Neuronal stem cell (in vitro differentiated cells): ENCODE measurements at regions not wholly inside any gene's neighbourhood (a gene's known extent, or its start where the extent isn't known, plus 50 kb on each side); places are given as distances from the start of the nearest gene placed in this dataset.

Source experiments
- DNase-seq: peaks from one replicate; pipeline ENCODE4 v3.0.0-alpha.2; 2013; ENCODE audit warnings: low spot score
- H2AFZ ChIP-seq: one replicate; pipeline ENCODE4 v1.6.1; 2013; ENCODE audit warnings: mild to moderate bottlenecking, low read length, inconsistent platforms
- H2AK5ac ChIP-seq: 2 replicates; pipeline ENCODE4 v1.6.1; 2013; ENCODE audit warnings: low read depth, mild to moderate bottlenecking, inconsistent platforms, low read length, moderate library complexity, mixed read lengths
- H2BK120ac ChIP-seq: 2 replicates; pipeline ENCODE4 v1.6.1; 2013; ENCODE audit warnings: low read depth, mild to moderate bottlenecking, inconsistent platforms, low read length, moderate library complexity, mixed read lengths
- H2BK12ac ChIP-seq: one replicate; pipeline ENCODE4 v1.6.1; 2013; ENCODE audit warnings: low read length, inconsistent platforms
- H2BK15ac ChIP-seq: 2 replicates; pipeline ENCODE4 v1.6.1; 2013; ENCODE audit warnings: mild to moderate bottlenecking, low read length, inconsistent platforms, mixed read lengths
- H2BK5ac ChIP-seq: one replicate; pipeline ENCODE4 v1.6.1; 2013; ENCODE audit warnings: inconsistent platforms, mild to moderate bottlenecking, low read length, moderate library complexity
- H3K14ac ChIP-seq: one replicate; pipeline ENCODE4 v1.6.1; 2013; ENCODE audit warnings: low read length, inconsistent platforms
- H3K18ac ChIP-seq: 2 replicates; pipeline ENCODE4 v1.6.1; 2013; ENCODE audit warnings: low read length, inconsistent platforms
- H3K23ac ChIP-seq: 2 replicates; pipeline ENCODE4 v1.6.1; 2013; ENCODE audit warnings: low read depth, mild to moderate bottlenecking, mixed read lengths, low read length, inconsistent platforms; ENCODE audit not compliant: poor library complexity
- H3K27ac ChIP-seq: replicated peaks from 3 replicates; pipeline ENCODE4 v1.5.1; 2013; ENCODE audit warnings: low read length, inconsistent platforms
- H3K27me3 ChIP-seq, 3 experiments: 2 replicates each; pipeline ENCODE4 v1.6.1; 2013; ENCODE audit warnings: low read length in 3 of 3, mild to moderate bottlenecking in 2 of 3, inconsistent platforms in 1 of 3, low read depth in 1 of 3, mixed read lengths in 1 of 3, moderate library complexity in 1 of 3; ENCODE audit not compliant: control insufficient read depth in 3 of 3, insufficient read depth in 3 of 3
- H3K36me3 ChIP-seq, 2 donors: replicated peaks in 1 of 2; 2 replicates each; pipeline ENCODE4 v1.6.1; 2013; ENCODE audit warnings: low read length in 2 of 2; ENCODE audit not compliant: control insufficient read depth in 2 of 2, insufficient read depth in 2 of 2
- H3K4ac ChIP-seq: 2 replicates; pipeline ENCODE4 v1.6.1; 2013; ENCODE audit warnings: inconsistent platforms, mild to moderate bottlenecking, low read length, moderate library complexity
- H3K4me1 ChIP-seq, 2 donors: 1 replicate in 1 of 2; 2 replicates in 1 of 2; pipeline ENCODE4 v1.6.1; 2013; ENCODE audit warnings: low read length in 2 of 2, low read depth in 1 of 2; ENCODE audit not compliant: control insufficient read depth in 2 of 2, insufficient read depth in 1 of 2
- H3K4me2 ChIP-seq: one replicate; pipeline ENCODE4 v1.6.1; 2013; ENCODE audit warnings: mild to moderate bottlenecking, low read length, inconsistent platforms; ENCODE audit not compliant: insufficient read depth, poor library complexity, severe bottlenecking
- H3K4me3 ChIP-seq, 2 donors: 2 replicates each; pipeline ENCODE4 v1.5.1; 2013; ENCODE audit warnings: low read length in 2 of 2, mild to moderate bottlenecking in 2 of 2, inconsistent platforms in 1 of 2, moderate library complexity in 1 of 2
- H3K79me1 ChIP-seq: one replicate; pipeline ENCODE4 v1.6.1; 2013; ENCODE audit warnings: low read depth, mild to moderate bottlenecking, inconsistent platforms, low read length, moderate library complexity
- H3K9ac ChIP-seq: one replicate; pipeline ENCODE4 v1.6.1; 2013; ENCODE audit warnings: mild to moderate bottlenecking, low read depth, low read length, inconsistent platforms; ENCODE audit not compliant: poor library complexity
- H3K9me3 ChIP-seq, 2 donors: replicated peaks in 1 of 2; 2 replicates each; pipeline versions ENCODE3 to v1.6.1; 2013; ENCODE audit warnings: low read length in 2 of 2, mild to moderate bottlenecking in 2 of 2, inconsistent platforms in 1 of 2, low read depth in 1 of 2, mixed read lengths in 1 of 2, moderate library complexity in 1 of 2; ENCODE audit not compliant: control insufficient read depth in 2 of 2, insufficient read depth in 1 of 2
- H4K8ac ChIP-seq: one replicate; pipeline ENCODE4 v1.6.1; 2013; ENCODE audit warnings: low read depth, mild to moderate bottlenecking, inconsistent platforms, low read length, moderate library complexity
- H4K91ac ChIP-seq: one replicate; pipeline ENCODE4 v1.6.1; 2013; ENCODE audit warnings: low read length, low read depth, mild to moderate bottlenecking, inconsistent platforms; ENCODE audit not compliant: poor library complexity
- WGBS, 2 donors: extraction: QIAGEN DNeasy Blood & Tissue Kit; methylation state at CpG; one replicate each; pipeline ENCODE4 v1.1.7; 2013; ENCODE audit warnings: missing lambda C conversion rate in 2 of 2, mixed read lengths in 1 of 2; ENCODE audit not compliant: insufficient read length in 2 of 2, insufficient replicate concordance in 1 of 2; ENCODE audit errors: extremely low coverage in 2 of 2; 5-methylcytosine and 5-hydroxymethylcytosine counted together

DNA sequence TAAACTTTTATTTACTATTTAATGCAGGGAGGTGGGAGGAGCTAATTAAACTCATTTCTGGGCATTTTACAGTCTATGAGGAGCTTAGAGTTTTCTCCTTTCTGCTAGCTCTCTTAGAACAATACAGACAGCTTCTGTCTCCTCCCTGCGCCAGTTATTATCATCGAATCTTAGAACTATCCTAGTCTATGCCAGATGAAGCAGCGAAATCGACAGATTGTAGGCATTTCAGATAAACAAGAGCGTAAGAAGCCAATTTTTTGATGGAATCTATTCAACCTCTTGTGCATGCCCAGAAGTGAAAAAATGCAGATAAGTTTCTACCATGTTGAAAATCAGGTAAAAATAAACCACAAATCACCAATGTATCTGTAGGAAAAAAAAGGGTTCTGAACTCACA, 297.1 kb downstream of the KLF12 start:
- Histone ChIP-seq H3K14ac (no peak overlapping the region), H4K91ac (no peak overlapping the region), H3K18ac (no peak overlapping the region), H3K4me2 (no peak overlapping the region), H2BK12ac (no peak overlapping the region), H3K9me3 (no peaks in the 10 kb centered on the region), H4K8ac (no peak overlapping the region), H2BK120ac (no peak overlapping the region), H3K4ac (no peak overlapping the region), H3K4me1 (peaks cover 6 to 7% of the 10 kb centered on the region in 2 donors), H2BK5ac (no peak overlapping the region), H3K4me3 (no peak overlapping the region), H3K27me3 (no peaks in the 10 kb centered on the region), H2BK15ac (no peak overlapping the region), H3K23ac (no peak overlapping the region), H3K9ac (no peak overlapping the region), H3K27ac (no peak overlapping the region), H3K79me1 (no peaks in the 10 kb centered on the region), H3K36me3 (no peaks in the 10 kb centered on the region), H2AFZ (no peak overlapping the region), H2AK5ac (no peak overlapping the region)
- WGBS, 2 donors, result no CpG with 5 or more reads among the region's 5 CpGs
- DNase-seq, result no peak

DNA sequence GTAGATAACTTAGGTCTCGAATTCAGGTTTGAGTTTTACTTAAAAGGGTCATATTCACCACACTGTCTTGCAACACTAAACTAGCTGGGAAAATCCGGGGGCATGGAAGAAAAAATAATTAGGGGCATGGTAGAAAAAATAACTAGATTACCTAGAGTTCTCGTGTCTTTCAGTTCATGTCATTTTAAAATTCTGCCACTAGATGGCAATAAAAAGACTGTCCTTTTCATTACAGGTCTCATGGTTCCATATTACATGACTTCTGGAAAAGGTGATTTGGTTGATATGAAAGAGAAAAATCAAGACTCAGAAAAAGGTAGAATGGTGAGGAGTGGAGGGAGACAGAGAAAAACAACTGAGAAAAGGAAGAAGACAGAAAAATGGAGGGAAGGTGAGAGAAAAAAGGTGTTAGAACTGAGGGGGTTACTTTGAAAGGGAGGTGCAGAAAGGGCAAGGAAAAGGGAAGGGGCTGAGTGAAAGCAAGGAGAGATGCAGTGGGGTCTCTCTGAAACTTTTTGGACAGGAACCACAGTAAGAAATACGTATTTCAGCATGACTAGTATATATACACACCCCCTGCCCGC, 299.0 kb downstream of the KLF12 start:
- peak; percentile 44 for DNase-seq
- no peak overlapping the region for H3K4me2 ChIP-seq
- no peaks in the 10 kb centered on the region for H3K36me3 ChIP-seq
- no peak overlapping the region for H3K9ac ChIP-seq
- H3K9me3 ChIP-seq, result no peaks in the 10 kb centered on the region
- H4K91ac ChIP-seq, result no peak overlapping the region
- H2BK120ac ChIP-seq, result no peak overlapping the region
- no peak overlapping the region for H3K23ac ChIP-seq
- no peak overlapping the region for H2BK5ac ChIP-seq
- H3K27me3 ChIP-seq, result no peaks in the 10 kb centered on the region
- H3K27ac ChIP-seq, result no peak overlapping the region
- no peak overlapping the region for H3K18ac ChIP-seq
- H2BK15ac ChIP-seq, result no peak overlapping the region
- H3K79me1 ChIP-seq, result no peaks in the 10 kb centered on the region
- no peak overlapping the region for H2AK5ac ChIP-seq
- H3K14ac ChIP-seq, result no peak overlapping the region
- no CpG with 5 or more reads among the region's 5 CpGs for WGBS, 2 donors
- no peak overlapping the region for H3K4ac ChIP-seq
- no peak overlapping the region for H4K8ac ChIP-seq
- no peak overlapping the region for H3K4me3 ChIP-seq
- H3K4me1 ChIP-seq, result peaks cover 7 to 10% of the 10 kb centered on the region in 2 donors
- no peak overlapping the region for H2AFZ ChIP-seq
- H2BK12ac ChIP-seq, result no peak overlapping the region

DNA sequence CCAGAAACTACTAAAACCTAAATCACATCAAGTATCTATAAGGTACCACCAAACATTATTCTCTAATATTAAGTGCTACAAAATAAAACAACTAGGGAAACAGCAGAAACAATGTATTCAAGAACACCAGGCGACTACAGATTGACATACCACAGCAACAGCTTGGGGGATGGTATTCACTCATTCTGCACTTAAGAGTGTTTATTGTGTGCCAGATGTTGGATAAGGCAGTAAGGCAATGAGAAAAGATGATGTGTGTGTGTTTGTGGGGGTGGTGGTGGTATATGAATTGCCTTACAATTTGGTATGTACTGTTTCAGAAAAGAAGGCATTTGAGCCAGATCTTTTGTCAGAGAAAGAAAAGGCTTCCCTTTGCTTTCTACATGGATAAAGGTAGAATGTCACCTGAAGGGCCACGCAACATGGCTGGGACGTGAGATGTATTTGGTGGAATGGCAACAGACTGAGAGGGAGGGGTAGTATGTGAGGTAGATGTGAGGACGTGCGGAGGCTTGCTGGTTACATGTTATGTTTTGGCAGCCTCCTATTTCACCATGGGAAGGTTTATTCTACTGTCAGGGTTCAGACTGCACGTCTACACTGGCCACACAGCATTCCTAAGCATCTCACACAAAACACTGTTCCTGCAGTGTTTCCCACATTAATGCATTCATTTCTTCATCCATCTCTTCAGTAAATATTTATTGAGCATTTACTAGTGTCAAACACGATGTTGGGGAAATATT, 300.7 kb downstream of the KLF12 start:
- no CpG with 5 or more reads among the region's 7 CpGs for WGBS, 2 donors
- Histone ChIP-seq H3K27me3 (no peaks in the 10 kb centered on the region), H3K36me3 (no peaks in the 10 kb centered on the region), H2AK5ac (no peak overlapping the region), H2BK12ac (no peak overlapping the region), H2BK5ac (no peak overlapping the region), H3K27ac (no peak overlapping the region), H3K18ac (no peak overlapping the region), H4K91ac (no peak overlapping the region), H3K4ac (no peak overlapping the region), H3K4me3 (no peak overlapping the region), H3K9me3 (no peaks in the 10 kb centered on the region), H4K8ac (no peak overlapping the region), H2BK120ac (no peak overlapping the region), H3K4me2 (no peak overlapping the region), H3K14ac (no peak overlapping the region), H3K4me1 (peaks cover 7 to 10% of the 10 kb centered on the region in 2 donors), H3K79me1 (no peaks in the 10 kb centered on the region), H3K9ac (no peak overlapping the region), H2AFZ (no peak overlapping the region), H2BK15ac (no peak overlapping the region), H3K23ac (peak overlapping the region; percentile 62)
- DNase-seq, result no peak

DNA sequence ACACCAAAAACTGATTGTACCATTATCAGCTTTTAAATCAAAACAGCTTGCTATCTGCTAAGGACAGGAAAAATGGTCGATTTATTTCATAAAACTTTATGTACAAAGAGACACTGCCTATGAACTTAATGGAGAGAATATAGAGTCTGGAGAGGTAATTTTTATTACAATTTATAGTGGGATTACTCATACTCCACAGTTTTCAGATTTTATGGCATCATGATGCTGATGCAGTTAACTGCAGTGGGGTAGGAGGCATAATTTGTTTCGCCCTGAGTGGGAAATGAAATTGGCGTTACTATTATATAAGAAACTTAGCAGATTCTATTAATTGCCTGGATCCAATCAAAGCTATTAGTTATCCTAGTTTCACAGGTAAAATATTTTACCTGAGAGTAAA, 301.4 kb downstream of the KLF12 start:
- no peaks in the 10 kb centered on the region for H3K27me3 ChIP-seq
- no peak overlapping the region for H2BK5ac ChIP-seq
- no peak overlapping the region for H3K9ac ChIP-seq
- H3K36me3 ChIP-seq, result no peaks in the 10 kb centered on the region
- no peak overlapping the region for H4K91ac ChIP-seq
- H3K4ac ChIP-seq, result no peak overlapping the region
- H2AK5ac ChIP-seq, result no peak overlapping the region
- peaks cover 7 to 10% of the 10 kb centered on the region in 2 donors for H3K4me1 ChIP-seq
- no peak overlapping the region for H4K8ac ChIP-seq
- H3K79me1 ChIP-seq, result no peaks in the 10 kb centered on the region
- H3K23ac ChIP-seq, result no peak overlapping the region
- no peak overlapping the region for H3K4me2 ChIP-seq
- H3K18ac ChIP-seq, result no peak overlapping the region
- H2BK12ac ChIP-seq, result no peak overlapping the region
- no peak for DNase-seq
- H2BK15ac ChIP-seq, result no peak overlapping the region
- H3K9me3 ChIP-seq, result no peaks in the 10 kb centered on the region
- WGBS, 2 donors, result no CpG with 5 or more reads among the region's 3 CpGs
- H2BK120ac ChIP-seq, result no peak overlapping the region
- H3K14ac ChIP-seq, result no peak overlapping the region
- no peak overlapping the region for H3K4me3 ChIP-seq
- no peak overlapping the region for H2AFZ ChIP-seq
- no peak overlapping the region for H3K27ac ChIP-seq
